ENCODE measurements at regions not wholly inside any gene's neighbourhood (a gene's known extent, or its start where the extent isn't known, plus 50 kb on each side); places are given as distances from the start of the nearest gene placed in this dataset.

DNA sequence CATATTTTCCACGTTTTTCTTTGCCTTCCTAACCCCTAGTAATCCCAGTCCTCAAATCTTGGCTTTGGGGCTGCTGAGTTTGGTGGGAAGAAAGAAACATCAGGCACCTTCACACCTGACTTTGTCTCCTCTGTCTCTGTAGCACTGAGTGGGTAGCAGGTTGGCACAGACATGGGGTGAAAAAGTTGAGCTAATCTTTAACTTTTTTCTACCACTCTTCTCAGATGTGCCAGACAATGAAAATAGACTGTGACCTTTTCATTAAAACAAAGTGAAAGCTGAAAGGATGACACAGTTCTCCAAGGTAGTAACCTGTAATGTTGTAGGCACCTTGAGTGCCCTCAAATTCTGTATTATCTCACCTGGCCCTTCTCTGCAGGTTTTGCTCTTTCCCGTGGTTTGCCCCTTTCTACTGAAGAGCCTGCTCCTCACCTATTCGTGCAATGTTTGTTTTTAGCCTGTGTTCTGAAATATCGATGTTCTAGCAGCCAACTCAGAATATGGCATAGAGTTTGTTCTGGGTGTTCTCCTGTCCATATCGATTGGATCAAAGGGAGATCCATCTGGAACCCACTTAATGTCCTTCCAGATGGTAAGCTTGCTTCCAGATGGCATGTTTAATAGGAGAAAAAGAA lies 57.8 kb upstream of the ATXN1 start:
- TF ChIP-seq CTCF (IDR thresholded peaks at IDR 0.05; ENCODE audit: low read depth, low read length, poor library complexity, severe bottlenecking) (no peak), EZH2phosphoT487 (IDR thresholded peaks at IDR 0.05; ENCODE audit: borderline replicate concordance, low read length) (no peak)
